WTC11 (cell line): ENCODE measurements at regions not wholly inside any gene's neighbourhood (a gene's known extent, or its start where the extent isn't known, plus 50 kb on each side); places are given as distances from the start of the nearest gene placed in this dataset.

Experiments used
- CREB1 ChIP-seq: sonication (generic); formaldehyde crosslinking; IDR thresholded peaks from 2 replicates; pipeline ENCODE4 v1.8.0; 2023; ENCODE audit warnings: mild to moderate bottlenecking, missing genetic modification reagents
- CTCF ChIP-seq: fragments of 200-600 bp; IDR thresholded peaks from 2 replicates; pipeline ENCODE4 v1.8.0; 2022; ENCODE audit warnings: antibody characterized with exemption
- FOXK1 ChIP-seq: sonication (generic); formaldehyde crosslinking; IDR thresholded peaks from 2 replicates; pipeline ENCODE4 v1.8.0; 2022; ENCODE audit warnings: mild to moderate bottlenecking, moderate library complexity, missing genetic modification reagents
- NR2C2 ChIP-seq: sonication (generic); formaldehyde crosslinking; IDR thresholded peaks from 2 replicates; pipeline ENCODE4 v1.8.0; 2022; ENCODE audit warnings: mild to moderate bottlenecking, missing genetic modification reagents
- TF ChIP-seq, protein P1 (sequence below): sonication (generic); formaldehyde crosslinking; IDR thresholded peaks from 2 replicates; pipeline ENCODE4 v1.8.0; 2022; ENCODE audit warnings: mild to moderate bottlenecking, missing genetic modification reagents
- TF ChIP-seq, protein P2 (sequence below): sonication (generic); formaldehyde crosslinking; IDR thresholded peaks from 2 replicates; pipeline ENCODE4 v1.8.0; 2022; ENCODE audit warnings: mild to moderate bottlenecking, missing genetic modification reagents

GRCh38 chr1:98251497-98251896, 330.7 kb upstream of the DPYD start:
- TF ChIP-seq, protein P1, sequence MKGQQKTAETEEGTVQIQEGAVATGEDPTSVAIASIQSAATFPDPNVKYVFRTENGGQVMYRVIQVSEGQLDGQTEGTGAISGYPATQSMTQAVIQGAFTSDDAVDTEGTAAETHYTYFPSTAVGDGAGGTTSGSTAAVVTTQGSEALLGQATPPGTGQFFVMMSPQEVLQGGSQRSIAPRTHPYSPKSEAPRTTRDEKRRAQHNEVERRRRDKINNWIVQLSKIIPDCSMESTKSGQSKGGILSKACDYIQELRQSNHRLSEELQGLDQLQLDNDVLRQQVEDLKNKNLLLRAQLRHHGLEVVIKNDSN (CRISPR knock-in tag), result no peak
- TF ChIP-seq NR2C2 (CRISPR knock-in tag) (no peak), FOXK1 (CRISPR knock-in tag) (no peak), CREB1 (CRISPR knock-in tag) (no peak), CTCF (no peak)
- TF ChIP-seq, protein P2, sequence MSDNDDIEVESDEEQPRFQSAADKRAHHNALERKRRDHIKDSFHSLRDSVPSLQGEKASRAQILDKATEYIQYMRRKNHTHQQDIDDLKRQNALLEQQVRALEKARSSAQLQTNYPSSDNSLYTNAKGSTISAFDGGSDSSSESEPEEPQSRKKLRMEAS (CRISPR knock-in tag), result no peak
